GM12878 (cell line): ENCODE measurements at regions not wholly inside any gene's neighbourhood (a gene's known extent, or its start where the extent isn't known, plus 50 kb on each side); places are given as distances from the start of the nearest gene placed in this dataset.

Experiments used
- CEBPB ChIP-seq, 2 experiments: fragments of 150-350 bp in 1 of 2; IDR thresholded peaks; 2 replicates each; pipeline ENCODE4 v1.6.1; 2012 to 2014; ENCODE audit warnings: low read depth in 2 of 2, low read length in 2 of 2, borderline replicate concordance in 1 of 2, inconsistent platforms in 1 of 2
- EP300 ChIP-seq, 2 experiments: fragments of 150-350 bp in 1 of 2; IDR thresholded peaks; 2 replicates each; pipeline ENCODE4 v1.6.1; 2011 to 2012; ENCODE audit warnings: low read depth in 2 of 2, low read length in 2 of 2, borderline replicate concordance in 1 of 2, improper control_type of control experiment in 1 of 2, inconsistent platforms in 1 of 2; ENCODE audit not compliant: control insufficient read depth in 1 of 2
- POLR2AphosphoS5 ChIP-seq: IDR thresholded peaks from 2 replicates; pipeline ENCODE4 v1.6.1; 2011; ENCODE audit warnings: mild to moderate bottlenecking, low read length, inconsistent platforms
- TF ChIP-seq, protein P1 (sequence below): IDR thresholded peaks from 2 replicates; pipeline ENCODE4 v1.6.1; 2012; ENCODE audit warnings: mild to moderate bottlenecking, low read depth, low read length
- TF ChIP-seq, protein P2 (sequence below), 3 experiments: IDR thresholded peaks in 2 of 3; conservative IDR thresholded peaks in 1 of 3; 2 replicates each; pipeline ENCODE4 v1.5.1; 2011; ENCODE audit warnings: low read depth in 3 of 3, low read length in 3 of 3, mild to moderate bottlenecking in 3 of 3, control low read depth in 2 of 3, moderate library complexity in 2 of 3, inconsistent platforms in 1 of 3, mixed read lengths in 1 of 3; ENCODE audit not compliant: control insufficient read depth in 2 of 3, insufficient read depth in 1 of 3; ENCODE audit errors: extremely low read depth in 1 of 3

- TF ChIP-seq CEBPB (IDR thresholded peaks at IDR 0.05; ENCODE audit: borderline replicate concordance in 1 of 2, low read depth in 2 of 2, low read length in 2 of 2), result no peak
- TF ChIP-seq POLR2AphosphoS5, result no peak
- TF ChIP-seq, protein P1, sequence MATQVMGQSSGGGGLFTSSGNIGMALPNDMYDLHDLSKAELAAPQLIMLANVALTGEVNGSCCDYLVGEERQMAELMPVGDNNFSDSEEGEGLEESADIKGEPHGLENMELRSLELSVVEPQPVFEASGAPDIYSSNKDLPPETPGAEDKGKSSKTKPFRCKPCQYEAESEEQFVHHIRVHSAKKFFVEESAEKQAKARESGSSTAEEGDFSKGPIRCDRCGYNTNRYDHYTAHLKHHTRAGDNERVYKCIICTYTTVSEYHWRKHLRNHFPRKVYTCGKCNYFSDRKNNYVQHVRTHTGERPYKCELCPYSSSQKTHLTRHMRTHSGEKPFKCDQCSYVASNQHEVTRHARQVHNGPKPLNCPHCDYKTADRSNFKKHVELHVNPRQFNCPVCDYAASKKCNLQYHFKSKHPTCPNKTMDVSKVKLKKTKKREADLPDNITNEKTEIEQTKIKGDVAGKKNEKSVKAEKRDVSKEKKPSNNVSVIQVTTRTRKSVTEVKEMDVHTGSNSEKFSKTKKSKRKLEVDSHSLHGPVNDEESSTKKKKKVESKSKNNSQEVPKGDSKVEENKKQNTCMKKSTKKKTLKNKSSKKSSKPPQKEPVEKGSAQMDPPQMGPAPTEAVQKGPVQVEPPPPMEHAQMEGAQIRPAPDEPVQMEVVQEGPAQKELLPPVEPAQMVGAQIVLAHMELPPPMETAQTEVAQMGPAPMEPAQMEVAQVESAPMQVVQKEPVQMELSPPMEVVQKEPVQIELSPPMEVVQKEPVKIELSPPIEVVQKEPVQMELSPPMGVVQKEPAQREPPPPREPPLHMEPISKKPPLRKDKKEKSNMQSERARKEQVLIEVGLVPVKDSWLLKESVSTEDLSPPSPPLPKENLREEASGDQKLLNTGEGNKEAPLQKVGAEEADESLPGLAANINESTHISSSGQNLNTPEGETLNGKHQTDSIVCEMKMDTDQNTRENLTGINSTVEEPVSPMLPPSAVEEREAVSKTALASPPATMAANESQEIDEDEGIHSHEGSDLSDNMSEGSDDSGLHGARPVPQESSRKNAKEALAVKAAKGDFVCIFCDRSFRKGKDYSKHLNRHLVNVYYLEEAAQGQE, result no peak
- TF ChIP-seq, protein P2, sequence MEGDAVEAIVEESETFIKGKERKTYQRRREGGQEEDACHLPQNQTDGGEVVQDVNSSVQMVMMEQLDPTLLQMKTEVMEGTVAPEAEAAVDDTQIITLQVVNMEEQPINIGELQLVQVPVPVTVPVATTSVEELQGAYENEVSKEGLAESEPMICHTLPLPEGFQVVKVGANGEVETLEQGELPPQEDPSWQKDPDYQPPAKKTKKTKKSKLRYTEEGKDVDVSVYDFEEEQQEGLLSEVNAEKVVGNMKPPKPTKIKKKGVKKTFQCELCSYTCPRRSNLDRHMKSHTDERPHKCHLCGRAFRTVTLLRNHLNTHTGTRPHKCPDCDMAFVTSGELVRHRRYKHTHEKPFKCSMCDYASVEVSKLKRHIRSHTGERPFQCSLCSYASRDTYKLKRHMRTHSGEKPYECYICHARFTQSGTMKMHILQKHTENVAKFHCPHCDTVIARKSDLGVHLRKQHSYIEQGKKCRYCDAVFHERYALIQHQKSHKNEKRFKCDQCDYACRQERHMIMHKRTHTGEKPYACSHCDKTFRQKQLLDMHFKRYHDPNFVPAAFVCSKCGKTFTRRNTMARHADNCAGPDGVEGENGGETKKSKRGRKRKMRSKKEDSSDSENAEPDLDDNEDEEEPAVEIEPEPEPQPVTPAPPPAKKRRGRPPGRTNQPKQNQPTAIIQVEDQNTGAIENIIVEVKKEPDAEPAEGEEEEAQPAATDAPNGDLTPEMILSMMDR (IDR thresholded peaks at IDR 0.05 in 2 of 3, conservative IDR thresholded peaks at IDR 0.05 in 1 of 3; ENCODE audit: control insufficient read depth in 2 of 3, extremely low read depth in 1 of 3, insufficient read depth in 1 of 3, low read depth in 3 of 3, low read length in 3 of 3), result no peak
- no peak for TF ChIP-seq EP300 (IDR thresholded peaks at IDR 0.05; ENCODE audit: borderline replicate concordance in 1 of 2, control insufficient read depth in 1 of 2, low read depth in 2 of 2, low read length in 2 of 2)
Measured at GRCh38 chr2:236896688-236897087, 189.0 kb upstream of the COPS8 start.
